C4-2B (cell line): ENCODE measurements at regions not wholly inside any gene's neighbourhood (a gene's known extent, or its start where the extent isn't known, plus 50 kb on each side); places are given as distances from the start of the nearest gene placed in this dataset.

Experiments
- H3K27ac ChIP-seq: fragments of 450-650 bp; 2 replicates; pipeline ENCODE4 v1.5.1; 2017
- CTCF ChIP-seq: fragments of 450-650 bp; conservative IDR thresholded peaks from 2 replicates; pipeline ENCODE4 v1.5.1; 2017; ENCODE audit warnings: mild to moderate bottlenecking
- ZFX ChIP-seq: fragments of 450-650 bp; IDR thresholded peaks from 2 replicates; pipeline ENCODE4 v1.6.1; 2017

DNA sequence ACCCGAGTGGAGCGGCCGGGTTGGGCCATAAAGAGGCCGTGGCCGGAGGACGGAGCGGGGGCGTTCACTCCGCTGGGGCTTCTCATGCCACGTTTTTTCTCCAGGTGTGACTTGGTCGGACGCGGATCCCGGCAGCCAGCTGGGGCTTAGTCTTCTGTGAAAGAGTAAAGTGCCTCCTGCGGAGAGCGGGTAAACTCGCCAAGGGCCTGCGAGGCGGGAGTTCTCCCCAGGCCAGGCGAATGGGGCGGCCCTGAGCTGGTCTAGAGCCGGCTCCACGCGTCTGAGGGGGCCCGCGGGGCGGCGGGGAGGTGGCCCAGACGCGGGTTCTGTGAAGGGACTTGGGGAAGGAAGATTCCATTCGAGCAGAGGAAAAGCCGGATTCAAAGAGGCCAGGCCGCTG lies 86.3 kb upstream of the VIPR2 start:
- TF ChIP-seq ZFX (no peak), CTCF (no peak)
- H3K27ac ChIP-seq: no peak overlapping the region

DNA sequence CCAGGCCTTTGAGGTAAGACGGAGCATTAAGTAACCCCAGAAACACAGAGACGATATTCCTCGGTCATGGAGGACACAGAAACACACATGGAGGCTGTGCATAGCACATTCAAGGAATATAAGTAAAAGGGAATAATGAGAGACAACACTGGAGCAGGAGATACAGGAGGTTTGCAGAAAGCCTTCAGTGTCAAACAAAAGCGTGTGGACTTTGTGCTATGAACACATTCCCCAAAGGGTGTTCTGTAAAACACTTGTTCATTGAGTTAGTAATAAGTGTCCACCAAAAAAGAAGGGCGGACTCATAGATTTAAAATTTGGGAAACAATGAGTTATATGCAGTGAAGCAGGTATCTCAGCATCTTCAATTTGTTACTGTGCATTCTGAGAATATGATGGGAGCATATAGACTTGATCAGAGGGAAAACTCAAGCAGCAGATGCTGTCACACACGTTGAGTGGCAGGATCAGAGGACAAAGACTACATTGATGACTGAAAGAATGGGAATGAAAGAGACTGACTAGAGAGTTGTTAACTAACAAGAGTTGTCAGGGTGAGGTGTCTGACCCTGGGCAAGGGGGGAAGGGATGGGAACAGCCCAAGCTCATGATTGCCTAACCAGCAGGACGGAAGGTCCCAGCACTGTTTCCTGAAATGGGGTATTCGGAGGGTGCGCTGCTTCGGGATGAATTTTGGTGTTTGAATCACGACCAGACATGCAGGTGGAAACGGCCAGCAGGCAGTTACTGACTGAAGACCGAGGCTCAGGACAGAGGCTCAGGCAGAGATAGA lies 85.2 kb upstream of the VIPR2 start:
- TF ChIP-seq ZFX: no peak
- no peak for TF ChIP-seq CTCF
- H3K27ac ChIP-seq: no peak overlapping the region

DNA sequence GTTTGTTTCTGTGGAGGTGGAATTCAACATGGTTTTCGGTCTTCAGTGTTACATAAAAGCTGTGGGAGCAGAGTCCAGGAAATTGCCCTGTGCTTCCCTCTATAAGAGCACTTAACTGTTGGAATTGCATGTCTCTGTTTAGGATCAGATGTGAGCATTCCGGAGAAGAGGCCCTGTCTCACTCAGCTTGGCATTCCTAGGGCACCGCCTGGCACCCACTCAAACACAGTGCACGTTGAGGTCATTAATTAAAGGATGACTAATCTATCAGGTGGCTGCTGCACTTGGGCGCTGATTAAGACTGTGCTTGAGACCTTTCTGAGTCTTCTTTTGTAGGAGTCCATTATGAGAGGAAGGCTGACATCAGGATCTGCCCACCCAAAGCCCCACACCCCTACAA lies 82.8 kb upstream of the VIPR2 start:
- no peak for TF ChIP-seq ZFX
- no peak overlapping the region for H3K27ac ChIP-seq

- no peak for TF ChIP-seq ZFX
- TF ChIP-seq CTCF: no peak
- no peak overlapping the region for H3K27ac ChIP-seq
Measured at GRCh38 chr7:159226011-159226702, 81.5 kb upstream of the VIPR2 start.

DNA sequence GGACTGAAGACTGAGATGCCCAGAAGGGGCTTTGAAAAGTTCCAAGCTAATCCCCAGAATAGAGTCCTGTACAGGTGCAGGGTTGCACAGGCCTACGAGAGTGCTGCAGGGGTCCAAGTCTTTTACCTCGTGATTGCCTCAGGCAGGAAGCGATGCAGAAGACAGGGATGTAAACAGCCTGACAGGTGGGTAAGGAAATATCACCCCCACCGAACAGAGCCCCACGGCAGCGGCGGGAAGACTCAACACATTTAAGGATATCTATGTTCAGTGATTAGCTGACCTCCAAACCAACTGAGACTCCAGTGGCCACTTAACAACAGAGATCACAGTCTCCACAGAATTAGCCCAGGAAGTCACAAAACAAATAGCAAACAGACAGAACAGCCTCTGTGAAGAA lies 73.9 kb upstream of the VIPR2 start:
- no peak overlapping the region for H3K27ac ChIP-seq
- TF ChIP-seq ZFX: no peak
- no peak for TF ChIP-seq CTCF

DNA sequence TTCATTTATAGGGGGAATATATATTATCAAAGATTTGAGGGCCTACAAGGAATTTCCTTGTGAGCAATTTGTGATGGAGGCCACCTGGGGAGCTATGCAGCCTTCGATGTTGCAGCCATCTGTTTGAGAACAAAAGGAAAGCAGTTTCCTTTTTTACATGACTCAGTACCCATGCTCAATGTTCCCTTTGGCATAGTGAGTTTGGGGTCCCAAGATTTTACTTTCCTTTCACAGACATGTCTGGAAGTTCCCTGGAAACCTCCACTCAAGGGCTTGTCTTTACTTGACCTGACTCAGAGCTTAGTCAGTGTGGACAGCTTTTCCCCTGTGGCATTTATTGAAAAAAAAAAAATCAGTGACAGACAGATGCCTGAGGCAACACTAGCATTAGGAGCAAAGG lies 73.5 kb upstream of the VIPR2 start:
- no peak for TF ChIP-seq CTCF
- no peak for TF ChIP-seq ZFX
- no peak overlapping the region for H3K27ac ChIP-seq

DNA sequence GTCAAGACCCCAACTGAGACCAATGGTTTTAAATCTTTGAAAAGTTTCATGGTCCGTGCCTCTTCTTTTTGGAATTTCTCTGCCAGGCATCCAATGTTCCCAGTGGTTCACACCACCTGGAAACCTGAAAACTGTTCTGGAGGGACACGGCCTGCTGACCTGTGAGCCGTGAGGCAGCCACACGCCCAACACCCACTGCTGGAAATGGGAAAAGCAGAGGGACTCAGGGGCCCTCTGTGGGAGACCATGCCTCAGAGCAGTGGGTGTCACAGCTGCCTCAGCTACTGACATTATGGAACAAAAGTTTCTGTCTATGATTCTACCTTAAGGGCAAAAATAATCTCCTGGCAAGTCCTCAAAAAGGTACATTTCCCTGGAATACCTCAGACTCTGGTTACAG lies 70.4 kb upstream of the VIPR2 start:
- H3K27ac ChIP-seq: no peak overlapping the region
- TF ChIP-seq CTCF (no peak), ZFX (no peak)

GRCh38 chr7:159213253-159213652 lies 68.6 kb upstream of the VIPR2 start:
- no peak overlapping the region for H3K27ac ChIP-seq
- no peak for TF ChIP-seq CTCF
- TF ChIP-seq ZFX: no peak
